Suppressor macrophage treated with lipopolysaccharide for 4 hours (primary cell): ENCODE measurements at regions not wholly inside any gene's neighbourhood (a gene's known extent, or its start where the extent isn't known, plus 50 kb on each side); places are given as distances from the start of the nearest gene placed in this dataset.
A peak's percentile ranks its signal among the peaks of the same experiment; 100 is the strongest.
"Not testable (repeated sequence)": the region's sequence is repeated elsewhere in the genome, so short reads cannot be mapped to it uniquely, and the experiment has no call there.

ENCODE experiments used
- DNase-seq: peaks from one replicate; pipeline ENCODE4 v3.0.0-alpha.2; 2020

- not testable (repeated sequence) for DNase-seq
Measured at GRCh38 chr16:31975826-31976419, 102.3 kb downstream of the ZNF267 start.

- DNase-seq, result not testable (repeated sequence)
Measured at GRCh38 chr16:31978463-31978862, 104.9 kb downstream of the ZNF267 start.

GRCh38 chr16:31981739-31982138 is 108.1 kb downstream of the ZNF267 start:
- not testable (repeated sequence) for DNase-seq

GRCh38 chr16:31982986-31983385 is 109.4 kb downstream of the ZNF267 start:
- not testable (repeated sequence) for DNase-seq

- not testable (repeated sequence) for DNase-seq
Measured at GRCh38 chr16:31983666-31984065, 110.1 kb downstream of the ZNF267 start.

GRCh38 chr16:31986895-31987294 is 113.3 kb downstream of the ZNF267 start:
- not testable (repeated sequence) for DNase-seq

GRCh38 chr16:31988595-31989581 is 115.3 kb downstream of the ZNF267 start:
- not testable (repeated sequence) for DNase-seq

GRCh38 chr16:31990261-31990660 is 116.7 kb downstream of the ZNF267 start:
- DNase-seq, result not testable (repeated sequence)

GRCh38 chr16:31990980-31991379 is 117.4 kb downstream of the ZNF267 start:
- not testable (repeated sequence) for DNase-seq

GRCh38 chr16:31996325-31996724 is 122.7 kb downstream of the ZNF267 start:
- not testable (repeated sequence) for DNase-seq

- DNase-seq, result not testable (repeated sequence)
Measured at GRCh38 chr16:32002496-32002895, 128.9 kb downstream of the ZNF267 start.

GRCh38 chr16:32003819-32004218 is 130.2 kb downstream of the ZNF267 start:
- not testable (repeated sequence) for DNase-seq

- DNase-seq, result not testable (repeated sequence)
Measured at GRCh38 chr16:32038783-32039496, 165.3 kb downstream of the ZNF267 start.

- not testable (repeated sequence) for DNase-seq
Measured at GRCh38 chr16:32039919-32040318, 166.3 kb downstream of the ZNF267 start.

GRCh38 chr16:32066016-32066651 is 187.0 kb upstream of the TP53TG3D start:
- not testable (repeated sequence) for DNase-seq

GRCh38 chr16:32071586-32071985 is 181.5 kb upstream of the TP53TG3D start:
- DNase-seq, result not testable (repeated sequence)

GRCh38 chr16:32083891-32084290 is 169.2 kb upstream of the TP53TG3D start:
- not testable (repeated sequence) for DNase-seq

GRCh38 chr16:32084656-32085401 is 168.3 kb upstream of the TP53TG3D start:
- DNase-seq, result not testable (repeated sequence)

- DNase-seq, result not testable (repeated sequence)
Measured at GRCh38 chr16:32085438-32086141, 167.5 kb upstream of the TP53TG3D start.

- not testable (repeated sequence) for DNase-seq
Measured at GRCh38 chr16:32115562-32115961, 137.5 kb upstream of the TP53TG3D start.

GRCh38 chr16:32116080-32116479 is 137.0 kb upstream of the TP53TG3D start:
- DNase-seq, result peak; percentile 0
